ENCODE measurements at regions not wholly inside any gene's neighbourhood (a gene's known extent, or its start where the extent isn't known, plus 50 kb on each side); places are given as distances from the start of the nearest gene placed in this dataset.
"Not testable (repeated sequence)": the region's sequence is repeated elsewhere in the genome, so short reads cannot be mapped to it uniquely, and the experiment has no call there.

GRCh38 chr16:5305023-5305422, 207.4 kb upstream of the EEF2KMT start:
- Histone ChIP-seq H3K4me3 (ENCODE audit: low read depth in 1 of 3, low read length in 3 of 3) (no peak overlapping the region), H3K27me3 (ENCODE audit: control insufficient read depth in 3 of 3, insufficient read depth in 3 of 3, low read length in 3 of 3) (no peaks in the 10 kb centered on the region), H3K4me1 (ENCODE audit: control insufficient read depth in 3 of 3, insufficient read depth in 2 of 3, low read depth in 1 of 3, low read length in 2 of 3) (no peaks in the 10 kb centered on the region), H3K36me3 (ENCODE audit: control insufficient read depth in 3 of 3, insufficient read depth in 2 of 3, low read depth in 1 of 3, low read length in 3 of 3) (no peaks in the 10 kb centered on the region), H3K9me3 (ENCODE audit: control insufficient read depth in 2 of 2, insufficient read depth in 1 of 2, low read depth in 1 of 2, low read length in 1 of 2) (no peaks in the 10 kb centered on the region), H3K27ac (ENCODE audit: low read depth in 1 of 3, low read length in 2 of 3) (no peak overlapping the region)
- no peak for FAIRE-seq
- 77 to 85% (median 81%) methylated on average over 4 of the region's 4 CpGs for WGBS, 3 donors
- DNase-seq = no peak

- Histone ChIP-seq H3K4me3 (ENCODE audit: low read depth in 1 of 3, low read length in 3 of 3) (no peak overlapping the region), H3K4me1 (ENCODE audit: control insufficient read depth in 3 of 3, insufficient read depth in 2 of 3, low read depth in 1 of 3, low read length in 2 of 3) (no peaks in the 10 kb centered on the region), H3K27ac (ENCODE audit: low read depth in 1 of 3, low read length in 2 of 3) (no peak overlapping the region), H3K36me3 (ENCODE audit: control insufficient read depth in 3 of 3, insufficient read depth in 2 of 3, low read depth in 1 of 3, low read length in 3 of 3) (no peaks in the 10 kb centered on the region), H3K27me3 (ENCODE audit: control insufficient read depth in 3 of 3, insufficient read depth in 3 of 3, low read length in 3 of 3) (no peaks in the 10 kb centered on the region), H3K9me3 (ENCODE audit: control insufficient read depth in 2 of 2, insufficient read depth in 1 of 2, low read depth in 1 of 2, low read length in 1 of 2) (no peaks in the 10 kb centered on the region)
- DNase-seq = no peak
- 68 to 87% (median 83%) methylated on average over 3 of the region's 3 CpGs for WGBS, 3 donors
- no peak for FAIRE-seq
Observed at GRCh38 chr16:5302372-5303114, 204.9 kb upstream of the EEF2KMT start.

- no peak for FAIRE-seq
- Histone ChIP-seq H3K27ac (ENCODE audit: low read depth in 1 of 3, low read length in 2 of 3) (no peak overlapping the region), H3K4me3 (ENCODE audit: low read depth in 1 of 3, low read length in 3 of 3) (no peak overlapping the region), H3K4me1 (ENCODE audit: control insufficient read depth in 3 of 3, insufficient read depth in 2 of 3, low read depth in 1 of 3, low read length in 2 of 3) (no peaks in the 10 kb centered on the region), H3K9me3 (ENCODE audit: control insufficient read depth in 2 of 2, insufficient read depth in 1 of 2, low read depth in 1 of 2, low read length in 1 of 2) (no peaks in the 10 kb centered on the region), H3K27me3 (ENCODE audit: control insufficient read depth in 3 of 3, insufficient read depth in 3 of 3, low read length in 3 of 3) (no peaks in the 10 kb centered on the region), H3K36me3 (ENCODE audit: control insufficient read depth in 3 of 3, insufficient read depth in 2 of 3, low read depth in 1 of 3, low read length in 3 of 3) (no peaks in the 10 kb centered on the region)
- DNase-seq = no peak
- WGBS, 3 donors = 60 to 77% (median 71%) methylated on average over 2 of the region's 3 CpGs
Observed at GRCh38 chr16:5298202-5298601, 200.6 kb upstream of the EEF2KMT start.

GRCh38 chr16:5296176-5296575, 198.6 kb upstream of the EEF2KMT start:
- DNase-seq (no peak), FAIRE-seq (no peak)
- Histone ChIP-seq H3K36me3 (ENCODE audit: control insufficient read depth in 3 of 3, insufficient read depth in 2 of 3, low read depth in 1 of 3, low read length in 3 of 3) (no peaks in the 10 kb centered on the region), H3K27me3 (ENCODE audit: control insufficient read depth in 3 of 3, insufficient read depth in 3 of 3, low read length in 3 of 3) (no peaks in the 10 kb centered on the region), H3K4me1 (ENCODE audit: control insufficient read depth in 3 of 3, insufficient read depth in 2 of 3, low read depth in 1 of 3, low read length in 2 of 3) (no peaks in the 10 kb centered on the region), H3K4me3 (ENCODE audit: low read depth in 1 of 3, low read length in 3 of 3) (no peak overlapping the region), H3K27ac (ENCODE audit: low read depth in 1 of 3, low read length in 2 of 3) (no peak overlapping the region), H3K9me3 (ENCODE audit: control insufficient read depth in 2 of 2, insufficient read depth in 1 of 2, low read depth in 1 of 2, low read length in 1 of 2) (no peaks in the 10 kb centered on the region)
- WGBS, 3 donors = 58 to 75% (median 59%) methylated on average over 3 of the region's 3 CpGs

- not testable (repeated sequence) for FAIRE-seq; H3K4me1 ChIP-seq (ENCODE audit: control insufficient read depth in 3 of 3, insufficient read depth in 2 of 3, low read depth in 1 of 3, low read length in 2 of 3); DNase-seq; H3K27ac ChIP-seq (ENCODE audit: low read depth in 1 of 3, low read length in 2 of 3); H3K9me3 ChIP-seq (ENCODE audit: control insufficient read depth in 2 of 2, insufficient read depth in 1 of 2, low read depth in 1 of 2, low read length in 1 of 2); H3K36me3 ChIP-seq (ENCODE audit: control insufficient read depth in 3 of 3, insufficient read depth in 2 of 3, low read depth in 1 of 3, low read length in 3 of 3); H3K4me3 ChIP-seq (ENCODE audit: low read depth in 1 of 3, low read length in 3 of 3); H3K27me3 ChIP-seq (ENCODE audit: control insufficient read depth in 3 of 3, insufficient read depth in 3 of 3, low read length in 3 of 3)
- WGBS, 3 donors = 37 to 54% (median 43%) methylated on average over 8 of the region's 8 CpGs
Observed at GRCh38 chr16:5295304-5295703, 197.7 kb upstream of the EEF2KMT start.

GRCh38 chr16:5282152-5282551, 184.6 kb upstream of the EEF2KMT start:
- H3K36me3 ChIP-seq (ENCODE audit: control insufficient read depth in 3 of 3, insufficient read depth in 2 of 3, low read depth in 1 of 3, low read length in 3 of 3); FAIRE-seq; H3K4me1 ChIP-seq (ENCODE audit: control insufficient read depth in 3 of 3, insufficient read depth in 2 of 3, low read depth in 1 of 3, low read length in 2 of 3); H3K9me3 ChIP-seq (ENCODE audit: control insufficient read depth in 2 of 2, insufficient read depth in 1 of 2, low read depth in 1 of 2, low read length in 1 of 2); H3K27ac ChIP-seq (ENCODE audit: low read depth in 1 of 3, low read length in 2 of 3); DNase-seq; H3K4me3 ChIP-seq (ENCODE audit: low read depth in 1 of 3, low read length in 3 of 3); H3K27me3 ChIP-seq (ENCODE audit: control insufficient read depth in 3 of 3, insufficient read depth in 3 of 3, low read length in 3 of 3): not testable (repeated sequence)
- 90 to 96% (median 94%) methylated on average over 2 of the region's 2 CpGs for WGBS, 3 donors

- no peaks in the 10 kb centered on the region for H3K36me3 ChIP-seq (ENCODE audit: control insufficient read depth in 3 of 3, insufficient read depth in 2 of 3, low read depth in 1 of 3, low read length in 3 of 3)
- no peaks in the 10 kb centered on the region for H3K9me3 ChIP-seq (ENCODE audit: control insufficient read depth in 2 of 2, insufficient read depth in 1 of 2, low read depth in 1 of 2, low read length in 1 of 2)
- 64 to 74% (median 66%) methylated on average over 11 of the region's 11 CpGs for WGBS, 3 donors
- no peak overlapping the region for H3K27ac ChIP-seq (ENCODE audit: low read depth in 1 of 3, low read length in 2 of 3)
- DNase-seq (no peak), FAIRE-seq (no peak)
- H3K4me1 ChIP-seq (ENCODE audit: control insufficient read depth in 3 of 3, insufficient read depth in 2 of 3, low read depth in 1 of 3, low read length in 2 of 3) = no peaks in the 10 kb centered on the region
- no peak overlapping the region for H3K4me3 ChIP-seq (ENCODE audit: low read depth in 1 of 3, low read length in 3 of 3)
- H3K27me3 ChIP-seq (ENCODE audit: control insufficient read depth in 3 of 3, insufficient read depth in 3 of 3, low read length in 3 of 3) = no peaks in the 10 kb centered on the region
Observed at GRCh38 chr16:5257462-5257861, 159.9 kb upstream of the EEF2KMT start.

- Histone ChIP-seq H3K4me1 (ENCODE audit: control insufficient read depth in 3 of 3, insufficient read depth in 2 of 3, low read depth in 1 of 3, low read length in 2 of 3) (no peaks in the 10 kb centered on the region), H3K27ac (ENCODE audit: low read depth in 1 of 3, low read length in 2 of 3) (no peak overlapping the region), H3K27me3 (ENCODE audit: control insufficient read depth in 3 of 3, insufficient read depth in 3 of 3, low read length in 3 of 3) (no peaks in the 10 kb centered on the region), H3K36me3 (ENCODE audit: control insufficient read depth in 3 of 3, insufficient read depth in 2 of 3, low read depth in 1 of 3, low read length in 3 of 3) (no peaks in the 10 kb centered on the region), H3K4me3 (ENCODE audit: low read depth in 1 of 3, low read length in 3 of 3) (no peak overlapping the region), H3K9me3 (ENCODE audit: control insufficient read depth in 2 of 2, insufficient read depth in 1 of 2, low read depth in 1 of 2, low read length in 1 of 2) (no peaks in the 10 kb centered on the region)
- DNase-seq = no peak
- WGBS, 3 donors = 31 to 59% (median 50%) methylated on average over 7 of the region's 7 CpGs
- no peak for FAIRE-seq
Observed at GRCh38 chr16:5252791-5253190, 155.2 kb upstream of the EEF2KMT start.

GRCh38 chr16:5247403-5247802, 149.8 kb upstream of the EEF2KMT start:
- not testable (repeated sequence) for H3K4me3 ChIP-seq (ENCODE audit: low read depth in 1 of 3, low read length in 3 of 3); H3K4me1 ChIP-seq (ENCODE audit: control insufficient read depth in 3 of 3, insufficient read depth in 2 of 3, low read depth in 1 of 3, low read length in 2 of 3); FAIRE-seq; H3K27me3 ChIP-seq (ENCODE audit: control insufficient read depth in 3 of 3, insufficient read depth in 3 of 3, low read length in 3 of 3); H3K27ac ChIP-seq (ENCODE audit: low read depth in 1 of 3, low read length in 2 of 3); H3K36me3 ChIP-seq (ENCODE audit: control insufficient read depth in 3 of 3, insufficient read depth in 2 of 3, low read depth in 1 of 3, low read length in 3 of 3); DNase-seq; H3K9me3 ChIP-seq (ENCODE audit: control insufficient read depth in 2 of 2, insufficient read depth in 1 of 2, low read depth in 1 of 2, low read length in 1 of 2)
- WGBS, 3 donors = 41 to 71% (median 43%) methylated on average over 4 of the region's 4 CpGs

All from small intestine (tissue), 7 donors.